AG10803 (cell line): ENCODE measurements at regions not wholly inside any gene's neighbourhood (a gene's known extent, or its start where the extent isn't known, plus 50 kb on each side); places are given as distances from the start of the nearest gene placed in this dataset.

Experiments
- DNase-seq: peaks from one replicate; pipeline ENCODE4 v3.0.0; 2010; ENCODE audit warnings: low read depth
- H3K4me3 ChIP-seq: 2 replicates; pipeline ENCODE4 v1.5.1; 2011; ENCODE audit warnings: mild to moderate bottlenecking, low read length, control low read depth
- CTCF ChIP-seq: conservative IDR thresholded peaks from 2 replicates; pipeline ENCODE4 v1.5.1; 2011; ENCODE audit warnings: mild to moderate bottlenecking, low read length, control low read depth, inconsistent platforms

- no peak overlapping the region for H3K4me3 ChIP-seq
- TF ChIP-seq CTCF = no peak
- no peak for DNase-seq
Observed at GRCh38 chr1:208648146-208648545, 404.0 kb upstream of the PLXNA2 start.

- peak; percentile 68 for DNase-seq
- H3K4me3 ChIP-seq = no peak overlapping the region
- peak; percentile 94 for TF ChIP-seq CTCF
Observed at GRCh38 chr1:208652296-208653160, 408.3 kb upstream of the PLXNA2 start.

GRCh38 chr1:208653426-208653825, 409.2 kb upstream of the PLXNA2 start:
- H3K4me3 ChIP-seq = no peak overlapping the region
- DNase-seq = no peak
- no peak for TF ChIP-seq CTCF

GRCh38 chr1:208654241-208654640, 410.1 kb upstream of the PLXNA2 start:
- peak; percentile 55 for TF ChIP-seq CTCF
- peak; percentile 28 for DNase-seq

GRCh38 chr1:208665936-208666335, 421.8 kb upstream of the PLXNA2 start:
- no peak overlapping the region for H3K4me3 ChIP-seq
- DNase-seq = no peak
- TF ChIP-seq CTCF = no peak

More at GRCh38 chr1:208654241-208654640, 410.1 kb upstream of the PLXNA2 start:
- no peak overlapping the region for H3K4me3 ChIP-seq

GRCh38 chr1:208668991-208669390, 424.8 kb upstream of the PLXNA2 start:
- H3K4me3 ChIP-seq = no peak overlapping the region
- DNase-seq = no peak
- TF ChIP-seq CTCF = no peak

GRCh38 chr1:208670778-208671177, 426.6 kb upstream of the PLXNA2 start:
- no peak overlapping the region for H3K4me3 ChIP-seq
- TF ChIP-seq CTCF = no peak
- DNase-seq = no peak
